Calu3 (cell line): ENCODE measurements at regions not wholly inside any gene's neighbourhood (a gene's known extent, or its start where the extent isn't known, plus 50 kb on each side); places are given as distances from the start of the nearest gene placed in this dataset.
"Not testable (repeated sequence)": the region's sequence is repeated elsewhere in the genome, so short reads cannot be mapped to it uniquely, and the experiment has no call there.

Source experiments
- BruUV-seq: library from RNA; stranded (reverse); fragments of 400-500 nt; replicated peaks from 2 replicates; lab custom pipeline; 2021; lab: Mats Ljungman, UMichigan
- CTCF ChIA-PET: fragments of 300-600 bp; sonication (Branson Sonifier 250); formaldehyde crosslinking; loops from one replicate; lab custom pipeline; 2022; ENCODE audit warnings: antibody characterized with exemption; lab: Charles Lee
- DNase-seq: peaks from one replicate; pipeline ENCODE4 v3.0.0; 2022
- H3K27ac Mint-ChIP-seq: one replicate; pipeline ENCODE4 v1.8.0; 2022; ENCODE audit warnings: mixed read lengths; ENCODE audit not compliant: unreplicated experiment
- H3K27me3 Mint-ChIP-seq: one replicate; pipeline ENCODE4 v1.8.0; 2022; ENCODE audit warnings: mixed read lengths; ENCODE audit not compliant: unreplicated experiment
- H3K36me3 Mint-ChIP-seq: one replicate; pipeline ENCODE4 v1.8.0; 2022; ENCODE audit warnings: mild to moderate bottlenecking, moderate library complexity, mixed read lengths; ENCODE audit not compliant: insufficient read depth, unreplicated experiment
- H3K4me1 Mint-ChIP-seq: one replicate; pipeline ENCODE4 v1.8.0; 2022; ENCODE audit warnings: mild to moderate bottlenecking, low read depth, mixed read lengths; ENCODE audit not compliant: unreplicated experiment
- H3K4me3 Mint-ChIP-seq: one replicate; pipeline ENCODE4 v1.8.0; 2022; ENCODE audit warnings: mild to moderate bottlenecking, low read depth, moderate library complexity, mixed read lengths; ENCODE audit not compliant: unreplicated experiment
- H3K9me3 Mint-ChIP-seq: one replicate; pipeline ENCODE4 v1.8.0; 2022; ENCODE audit warnings: low read depth, mixed read lengths; ENCODE audit not compliant: unreplicated experiment
- intact Hi-C: fragments of 100-400 bp; cut with micrococcal nuclease; formaldehyde crosslinking; loops from one replicate; pipeline ENCODE4 v1.10.0; 2022; ENCODE audit not compliant: unreplicated experiment
- TF ChIP-seq, protein P1 (sequence below): fragments of 200-600 bp; IDR thresholded peaks from one replicate; pipeline ENCODE4 v1.8.0; 2022; ENCODE audit warnings: antibody characterized with exemption; ENCODE audit not compliant: unreplicated experiment

DNA sequence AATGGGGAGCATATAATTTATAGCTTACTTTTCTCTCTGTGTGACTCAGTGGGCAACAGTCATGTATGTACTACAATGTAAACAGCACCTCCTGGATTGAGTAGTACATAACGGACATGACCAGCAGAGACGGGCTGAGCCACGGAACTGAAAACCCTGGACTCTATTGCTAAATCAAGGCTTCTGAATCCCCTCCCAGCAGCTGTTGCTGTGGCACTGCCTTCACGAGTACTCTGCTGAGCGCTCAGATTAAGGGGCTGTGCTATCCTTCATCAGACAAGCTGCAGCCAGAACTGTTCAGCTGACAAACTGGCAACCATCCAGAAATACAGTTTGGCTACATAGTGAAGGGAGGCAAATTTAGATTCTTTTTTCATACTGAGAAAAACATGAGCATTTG, 131.3 kb upstream of the CCDC180 start:
- no peak overlapping the region for H3K4me3 Mint-ChIP-seq
- BruUV-seq = no TSS peak
- no peak overlapping the region for H3K27ac Mint-ChIP-seq
- no peaks in the 10 kb centered on the region for H3K4me1 Mint-ChIP-seq
- CTCF ChIA-PET = no interaction called here
- intact Hi-C loops = no loop called here
- H3K9me3 Mint-ChIP-seq = peaks cover 6% of the 10 kb centered on the region
- no peaks in the 10 kb centered on the region for H3K27me3 Mint-ChIP-seq
- TF ChIP-seq, protein P1, sequence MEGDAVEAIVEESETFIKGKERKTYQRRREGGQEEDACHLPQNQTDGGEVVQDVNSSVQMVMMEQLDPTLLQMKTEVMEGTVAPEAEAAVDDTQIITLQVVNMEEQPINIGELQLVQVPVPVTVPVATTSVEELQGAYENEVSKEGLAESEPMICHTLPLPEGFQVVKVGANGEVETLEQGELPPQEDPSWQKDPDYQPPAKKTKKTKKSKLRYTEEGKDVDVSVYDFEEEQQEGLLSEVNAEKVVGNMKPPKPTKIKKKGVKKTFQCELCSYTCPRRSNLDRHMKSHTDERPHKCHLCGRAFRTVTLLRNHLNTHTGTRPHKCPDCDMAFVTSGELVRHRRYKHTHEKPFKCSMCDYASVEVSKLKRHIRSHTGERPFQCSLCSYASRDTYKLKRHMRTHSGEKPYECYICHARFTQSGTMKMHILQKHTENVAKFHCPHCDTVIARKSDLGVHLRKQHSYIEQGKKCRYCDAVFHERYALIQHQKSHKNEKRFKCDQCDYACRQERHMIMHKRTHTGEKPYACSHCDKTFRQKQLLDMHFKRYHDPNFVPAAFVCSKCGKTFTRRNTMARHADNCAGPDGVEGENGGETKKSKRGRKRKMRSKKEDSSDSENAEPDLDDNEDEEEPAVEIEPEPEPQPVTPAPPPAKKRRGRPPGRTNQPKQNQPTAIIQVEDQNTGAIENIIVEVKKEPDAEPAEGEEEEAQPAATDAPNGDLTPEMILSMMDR = no peak
- DNase-seq = no peak
- no peaks in the 10 kb centered on the region for H3K36me3 Mint-ChIP-seq

GRCh38 chr9:97168174-97168573, 129.2 kb upstream of the CTSV start:
- intact Hi-C loops, CTCF ChIA-PET, H3K9me3 Mint-ChIP-seq, H3K4me1 Mint-ChIP-seq, DNase-seq, H3K4me3 Mint-ChIP-seq, H3K36me3 Mint-ChIP-seq, H3K27me3 Mint-ChIP-seq, BruUV-seq, H3K27ac Mint-ChIP-seq: not testable (repeated sequence)

GRCh38 chr9:97166496-97167138, 127.7 kb upstream of the CTSV start:
- CTCF ChIA-PET, H3K27me3 Mint-ChIP-seq, H3K36me3 Mint-ChIP-seq, BruUV-seq, H3K4me1 Mint-ChIP-seq, H3K9me3 Mint-ChIP-seq, DNase-seq, intact Hi-C loops, H3K27ac Mint-ChIP-seq, H3K4me3 Mint-ChIP-seq: not testable (repeated sequence)

- H3K27ac Mint-ChIP-seq = no peak overlapping the region
- no peaks in the 10 kb centered on the region for H3K4me1 Mint-ChIP-seq
- CTCF ChIA-PET = no interaction called here
- H3K27me3 Mint-ChIP-seq = no peaks in the 10 kb centered on the region
- BruUV-seq = no TSS peak
- no peak overlapping the region for H3K4me3 Mint-ChIP-seq
- TF ChIP-seq, protein P1 = no peak
- no peaks in the 10 kb centered on the region for H3K36me3 Mint-ChIP-seq
- DNase-seq = no peak
- intact Hi-C loops = no loop called here
- no peaks in the 10 kb centered on the region for H3K9me3 Mint-ChIP-seq
Observed at GRCh38 chr9:97160255-97160654, 121.3 kb upstream of the CTSV start.

DNA sequence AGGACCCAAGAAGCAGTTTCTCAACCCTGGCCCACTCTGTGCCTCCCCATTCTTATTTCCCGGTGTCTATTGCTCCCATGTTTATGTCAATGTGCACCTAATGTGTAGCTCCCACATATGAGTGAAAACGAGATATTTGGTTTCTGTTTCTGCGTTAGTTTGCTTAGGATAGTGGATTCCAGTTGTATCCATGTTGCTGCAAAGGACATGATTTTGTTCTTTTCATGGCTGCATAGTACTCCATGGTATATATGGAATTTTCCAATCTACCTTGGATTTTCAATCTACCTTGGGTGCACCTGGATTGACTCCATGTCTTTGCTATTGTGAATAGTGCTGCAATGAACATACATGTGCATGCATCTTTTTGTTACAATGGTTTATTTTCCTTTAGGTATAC, 119.8 kb upstream of the CTSV start:
- H3K9me3 Mint-ChIP-seq, intact Hi-C loops, H3K27me3 Mint-ChIP-seq, DNase-seq, H3K27ac Mint-ChIP-seq, H3K4me3 Mint-ChIP-seq, H3K4me1 Mint-ChIP-seq, BruUV-seq, H3K36me3 Mint-ChIP-seq: not testable (repeated sequence)
- CTCF ChIA-PET = interaction anchor here (0.7 kb wide), 1 partner anchor 98 kb away, joined by 3 read pairs; no protein-coding TSS in a partner anchor

DNA sequence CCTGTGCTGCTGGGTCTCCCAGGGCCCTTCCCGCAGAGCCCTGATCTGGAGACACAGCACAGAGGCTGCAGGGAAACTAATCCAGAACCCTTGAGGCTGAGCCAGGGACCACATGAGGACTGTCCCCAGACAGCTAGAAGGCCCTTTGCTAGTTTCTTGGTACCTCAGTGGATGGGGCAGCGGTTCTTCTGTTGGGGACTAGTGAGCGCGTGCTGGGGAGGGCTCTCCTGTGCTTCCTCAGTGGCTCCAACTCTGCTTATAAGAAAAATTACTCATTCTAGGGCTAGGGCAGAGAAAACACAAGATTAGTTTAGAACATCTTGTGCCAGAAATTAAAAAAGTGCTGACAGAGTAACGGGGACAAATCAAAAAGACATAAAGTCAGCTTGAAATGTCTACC, 116.5 kb upstream of the CTSV start:
- H3K27ac Mint-ChIP-seq, DNase-seq, H3K4me3 Mint-ChIP-seq, BruUV-seq, intact Hi-C loops, H3K27me3 Mint-ChIP-seq, H3K36me3 Mint-ChIP-seq, H3K4me1 Mint-ChIP-seq, CTCF ChIA-PET, H3K9me3 Mint-ChIP-seq: not testable (repeated sequence)
